ENCODE measurements at regions not wholly inside any gene's neighbourhood (a gene's known extent, or its start where the extent isn't known, plus 50 kb on each side); places are given as distances from the start of the nearest gene placed in this dataset.

- no peak overlapping the region for H3K4me3 Mint-ChIP-seq (ENCODE audit: unreplicated experiment)
- TF ChIP-seq, protein P1, sequence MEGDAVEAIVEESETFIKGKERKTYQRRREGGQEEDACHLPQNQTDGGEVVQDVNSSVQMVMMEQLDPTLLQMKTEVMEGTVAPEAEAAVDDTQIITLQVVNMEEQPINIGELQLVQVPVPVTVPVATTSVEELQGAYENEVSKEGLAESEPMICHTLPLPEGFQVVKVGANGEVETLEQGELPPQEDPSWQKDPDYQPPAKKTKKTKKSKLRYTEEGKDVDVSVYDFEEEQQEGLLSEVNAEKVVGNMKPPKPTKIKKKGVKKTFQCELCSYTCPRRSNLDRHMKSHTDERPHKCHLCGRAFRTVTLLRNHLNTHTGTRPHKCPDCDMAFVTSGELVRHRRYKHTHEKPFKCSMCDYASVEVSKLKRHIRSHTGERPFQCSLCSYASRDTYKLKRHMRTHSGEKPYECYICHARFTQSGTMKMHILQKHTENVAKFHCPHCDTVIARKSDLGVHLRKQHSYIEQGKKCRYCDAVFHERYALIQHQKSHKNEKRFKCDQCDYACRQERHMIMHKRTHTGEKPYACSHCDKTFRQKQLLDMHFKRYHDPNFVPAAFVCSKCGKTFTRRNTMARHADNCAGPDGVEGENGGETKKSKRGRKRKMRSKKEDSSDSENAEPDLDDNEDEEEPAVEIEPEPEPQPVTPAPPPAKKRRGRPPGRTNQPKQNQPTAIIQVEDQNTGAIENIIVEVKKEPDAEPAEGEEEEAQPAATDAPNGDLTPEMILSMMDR (IDR thresholded peaks at IDR 0.05) = no peak
- H3K9me3 Mint-ChIP-seq (ENCODE audit: unreplicated experiment) = no peaks in the 10 kb centered on the region
- DNase-seq (ENCODE audit: extremely low spot score, unreplicated experiment) = no peak
- peaks cover 39% of the 10 kb centered on the region for H3K27me3 Mint-ChIP-seq (ENCODE audit: unreplicated experiment)
- H3K4me1 Mint-ChIP-seq (ENCODE audit: unreplicated experiment) = peaks cover 2% of the 10 kb centered on the region
- H3K36me3 Mint-ChIP-seq (ENCODE audit: unreplicated experiment) = no peaks in the 10 kb centered on the region
- H3K27ac Mint-ChIP-seq (ENCODE audit: unreplicated experiment) = no peak overlapping the region
These were observed 123.2 kb upstream of the GOLGA8J start for GRCh38 chr15:29959384-29960137.

DNA sequence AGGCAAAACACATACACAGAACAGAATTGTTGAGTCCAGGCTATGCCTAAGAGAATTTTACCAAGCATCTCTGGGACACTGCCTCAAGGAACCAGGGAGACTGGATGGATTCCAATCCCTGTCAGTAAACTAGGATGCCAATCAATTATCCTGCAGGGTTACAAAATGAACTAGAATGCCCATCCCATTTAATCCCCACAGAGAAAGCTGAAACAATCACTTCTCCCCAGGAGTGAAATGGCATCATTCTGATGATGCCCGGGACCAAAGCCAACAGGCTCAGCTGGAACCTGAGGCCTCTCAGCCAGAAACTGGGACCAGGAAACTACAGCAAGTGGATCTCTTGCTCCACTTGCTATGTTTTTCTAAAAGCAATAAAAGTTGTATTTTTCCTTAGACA, 130.0 kb upstream of the TJP1 start:
- Mint-ChIP-seq H3K36me3 (ENCODE audit: unreplicated experiment) (no peaks in the 10 kb centered on the region), H3K4me1 (ENCODE audit: unreplicated experiment) (peaks cover 11% of the 10 kb centered on the region), H3K4me3 (ENCODE audit: unreplicated experiment) (no peak overlapping the region), H3K9me3 (ENCODE audit: unreplicated experiment) (no peaks in the 10 kb centered on the region), H3K27me3 (ENCODE audit: unreplicated experiment) (peaks cover 9% of the 10 kb centered on the region), H3K27ac (ENCODE audit: unreplicated experiment) (peak overlapping the region; percentile 18)
- DNase-seq (ENCODE audit: extremely low spot score, unreplicated experiment) = no peak
- TF ChIP-seq, protein P1 (IDR thresholded peaks at IDR 0.05) = no peak

DNA sequence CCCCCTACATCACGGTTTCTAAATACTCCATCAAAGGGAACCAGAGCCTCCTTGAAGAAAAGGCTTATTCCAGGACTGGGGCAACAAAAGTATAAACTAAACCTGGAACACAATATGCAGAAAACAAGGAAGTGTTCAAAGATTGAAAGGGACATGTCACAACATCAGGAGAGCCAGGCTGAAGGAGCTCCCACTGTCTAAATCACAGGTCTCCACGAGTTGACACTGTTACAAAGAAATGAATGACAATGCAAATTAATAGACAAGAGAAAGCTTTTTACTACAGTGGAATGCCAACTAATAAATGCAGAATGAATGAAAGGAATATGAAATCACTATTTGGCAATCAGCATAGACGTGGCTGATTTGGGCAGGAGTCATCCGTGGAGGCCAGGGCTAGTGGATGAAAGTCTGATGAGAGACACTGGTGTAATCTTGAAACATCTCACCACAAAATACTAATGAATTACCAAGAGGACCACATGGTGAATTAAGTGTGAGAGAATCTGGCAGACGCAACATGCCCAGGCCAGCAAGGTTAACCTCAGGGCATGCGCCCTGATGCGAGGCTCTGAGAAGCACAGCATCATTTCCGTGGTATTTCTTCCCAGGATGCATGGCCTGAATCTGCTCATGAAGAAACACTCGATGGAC, 123.8 kb upstream of the TJP1 start:
- H3K36me3 Mint-ChIP-seq (ENCODE audit: unreplicated experiment) = no peaks in the 10 kb centered on the region
- DNase-seq (ENCODE audit: extremely low spot score, unreplicated experiment) = no peak
- no peak overlapping the region for H3K4me3 Mint-ChIP-seq (ENCODE audit: unreplicated experiment)
- TF ChIP-seq, protein P1 (IDR thresholded peaks at IDR 0.05) = no peak
- no peaks in the 10 kb centered on the region for H3K4me1 Mint-ChIP-seq (ENCODE audit: unreplicated experiment)
- no peaks in the 10 kb centered on the region for H3K9me3 Mint-ChIP-seq (ENCODE audit: unreplicated experiment)
- H3K27me3 Mint-ChIP-seq (ENCODE audit: unreplicated experiment) = no peaks in the 10 kb centered on the region
- H3K27ac Mint-ChIP-seq (ENCODE audit: unreplicated experiment) = no peak overlapping the region

DNA sequence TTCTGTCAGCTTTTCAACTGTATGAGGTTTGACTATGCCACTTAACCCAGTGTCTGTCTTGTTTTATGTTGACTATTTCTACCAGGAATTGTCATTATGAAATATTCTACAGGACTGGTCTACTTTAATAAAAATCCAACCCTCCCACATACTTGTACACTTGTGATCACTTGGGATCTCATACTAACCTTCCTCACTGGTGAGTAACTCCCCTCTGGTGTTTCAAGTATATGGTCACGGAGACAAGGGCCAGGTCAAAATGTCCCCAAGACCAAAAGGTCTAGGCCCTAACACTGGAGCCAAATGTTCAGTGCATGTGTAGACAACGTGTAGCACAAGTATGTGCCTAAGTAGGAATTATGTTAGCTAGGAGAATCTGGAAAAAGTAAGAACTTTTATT, 122.7 kb upstream of the TJP1 start:
- Mint-ChIP-seq H3K9me3 (ENCODE audit: unreplicated experiment) (no peaks in the 10 kb centered on the region), H3K4me1 (ENCODE audit: unreplicated experiment) (no peaks in the 10 kb centered on the region), H3K36me3 (ENCODE audit: unreplicated experiment) (no peaks in the 10 kb centered on the region)

GRCh38 chr15:29942548-29942947, 120.3 kb upstream of the TJP1 start:
- Mint-ChIP-seq H3K27ac (ENCODE audit: unreplicated experiment) (no peak overlapping the region), H3K36me3 (ENCODE audit: unreplicated experiment) (no peaks in the 10 kb centered on the region), H3K9me3 (ENCODE audit: unreplicated experiment) (no peaks in the 10 kb centered on the region), H3K4me3 (ENCODE audit: unreplicated experiment) (no peak overlapping the region), H3K4me1 (ENCODE audit: unreplicated experiment) (peaks cover 15% of the 10 kb centered on the region), H3K27me3 (ENCODE audit: unreplicated experiment) (no peaks in the 10 kb centered on the region)
- TF ChIP-seq, protein P1 (IDR thresholded peaks at IDR 0.05) = no peak
- DNase-seq (ENCODE audit: extremely low spot score, unreplicated experiment) = no peak

More for the DNA sequence above, 122.7 kb upstream of the TJP1 start:
- H3K4me3 Mint-ChIP-seq (ENCODE audit: unreplicated experiment) = no peak overlapping the region
- DNase-seq (ENCODE audit: extremely low spot score, unreplicated experiment) = no peak
- no peak overlapping the region for H3K27ac Mint-ChIP-seq (ENCODE audit: unreplicated experiment)
- TF ChIP-seq, protein P1 (IDR thresholded peaks at IDR 0.05) = no peak
- H3K27me3 Mint-ChIP-seq (ENCODE audit: unreplicated experiment) = no peaks in the 10 kb centered on the region

All from osteocyte (in vitro differentiated cells).